BE2C (cell line): ENCODE measurements at regions not wholly inside any gene's neighbourhood (a gene's known extent, or its start where the extent isn't known, plus 50 kb on each side); places are given as distances from the start of the nearest gene placed in this dataset.

Experiments used
- DNase-seq: peaks from one replicate; pipeline ENCODE4 v3.0.0-alpha.2; 2020
- H3K27me3 ChIP-seq: fragments of 250-450 bp; sonication (Bioruptor Pico); 2 replicates; pipeline ENCODE4 v1.5.1; 2020; ENCODE audit warnings: mild to moderate bottlenecking
- H3K36me3 ChIP-seq: fragments of 250-450 bp; sonication (Bioruptor Pico); 2 replicates; pipeline ENCODE4 v1.5.1; 2020; ENCODE audit warnings: mild to moderate bottlenecking
- H3K4me1 ChIP-seq: fragments of 250-450 bp; sonication (Bioruptor Pico); 2 replicates; pipeline ENCODE4 v1.5.1; 2020
- H3K4me3 ChIP-seq: 2 replicates; pipeline ENCODE4 v1.5.1; 2011; ENCODE audit warnings: low read depth, low read length
- H3K9me3 ChIP-seq: fragments of 250-450 bp; sonication (Bioruptor Pico); 2 replicates; pipeline ENCODE4 v1.5.1; 2020
- TF ChIP-seq, protein P1 (sequence below): IDR thresholded peaks from 2 replicates; pipeline ENCODE4 v1.5.1; 2012; ENCODE audit warnings: mild to moderate bottlenecking, low read depth, low read length

DNA sequence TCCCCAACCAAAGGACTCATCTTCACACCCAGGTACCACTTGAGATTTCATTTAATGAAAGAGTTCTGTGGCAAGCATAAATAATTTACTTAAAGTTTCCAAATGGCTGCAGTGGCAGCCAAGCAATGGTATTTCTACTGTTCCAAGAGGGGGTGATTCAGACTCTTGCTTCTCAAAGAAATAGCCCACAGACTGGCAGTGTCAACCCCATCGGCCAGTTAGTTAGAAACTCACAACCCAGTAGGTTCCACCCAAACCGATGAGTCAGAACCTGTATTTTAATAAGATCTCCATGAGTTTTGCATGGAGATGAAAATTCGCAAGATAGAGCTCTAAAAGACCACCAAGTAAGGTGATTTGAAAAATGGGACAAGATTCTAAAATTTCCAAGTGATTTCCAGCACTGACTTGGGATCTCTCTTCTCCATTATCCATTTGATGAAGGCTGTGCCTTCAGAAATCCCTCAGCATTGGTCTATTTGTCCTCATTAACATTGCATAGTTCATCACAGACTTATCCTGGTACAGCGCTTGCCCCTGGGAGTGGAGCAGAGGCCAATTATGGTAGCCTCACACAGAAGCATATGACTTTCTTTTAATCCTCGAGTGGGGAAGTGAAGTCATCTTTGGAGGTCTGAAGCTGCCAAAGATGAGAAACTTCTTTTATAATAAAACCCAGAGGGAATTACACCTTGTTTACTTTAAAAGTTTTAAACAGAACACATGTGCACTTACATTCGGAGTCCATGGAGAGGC, 361.4 kb upstream of the ID2 start:
- H3K4me3 ChIP-seq, result no peak overlapping the region
- no peaks in the 10 kb centered on the region for H3K36me3 ChIP-seq
- H3K9me3 ChIP-seq, result no peaks in the 10 kb centered on the region
- no peak for DNase-seq
- peaks cover 15% of the 10 kb centered on the region for H3K4me1 ChIP-seq
- H3K27me3 ChIP-seq, result no peaks in the 10 kb centered on the region
- TF ChIP-seq, protein P1, sequence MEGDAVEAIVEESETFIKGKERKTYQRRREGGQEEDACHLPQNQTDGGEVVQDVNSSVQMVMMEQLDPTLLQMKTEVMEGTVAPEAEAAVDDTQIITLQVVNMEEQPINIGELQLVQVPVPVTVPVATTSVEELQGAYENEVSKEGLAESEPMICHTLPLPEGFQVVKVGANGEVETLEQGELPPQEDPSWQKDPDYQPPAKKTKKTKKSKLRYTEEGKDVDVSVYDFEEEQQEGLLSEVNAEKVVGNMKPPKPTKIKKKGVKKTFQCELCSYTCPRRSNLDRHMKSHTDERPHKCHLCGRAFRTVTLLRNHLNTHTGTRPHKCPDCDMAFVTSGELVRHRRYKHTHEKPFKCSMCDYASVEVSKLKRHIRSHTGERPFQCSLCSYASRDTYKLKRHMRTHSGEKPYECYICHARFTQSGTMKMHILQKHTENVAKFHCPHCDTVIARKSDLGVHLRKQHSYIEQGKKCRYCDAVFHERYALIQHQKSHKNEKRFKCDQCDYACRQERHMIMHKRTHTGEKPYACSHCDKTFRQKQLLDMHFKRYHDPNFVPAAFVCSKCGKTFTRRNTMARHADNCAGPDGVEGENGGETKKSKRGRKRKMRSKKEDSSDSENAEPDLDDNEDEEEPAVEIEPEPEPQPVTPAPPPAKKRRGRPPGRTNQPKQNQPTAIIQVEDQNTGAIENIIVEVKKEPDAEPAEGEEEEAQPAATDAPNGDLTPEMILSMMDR, result no peak

GRCh38 chr2:8322634-8323033, 359.2 kb upstream of the ID2 start:
- Histone ChIP-seq H3K9me3 (no peaks in the 10 kb centered on the region), H3K4me1 (peaks cover 7% of the 10 kb centered on the region), H3K36me3 (no peaks in the 10 kb centered on the region), H3K4me3 (no peak overlapping the region), H3K27me3 (no peaks in the 10 kb centered on the region)
- DNase-seq, result no peak
- TF ChIP-seq, protein P1, result no peak

GRCh38 chr2:8324164-8324856, 357.5 kb upstream of the ID2 start:
- H3K4me3 ChIP-seq, result no peak overlapping the region
- TF ChIP-seq, protein P1, result no peak
- H3K36me3 ChIP-seq, result no peaks in the 10 kb centered on the region
- peak; percentile 49 for DNase-seq
- H3K27me3 ChIP-seq, result no peaks in the 10 kb centered on the region
- H3K9me3 ChIP-seq, result no peaks in the 10 kb centered on the region
- H3K4me1 ChIP-seq, result peaks cover 7% of the 10 kb centered on the region

- H3K4me1 ChIP-seq, result peaks cover 7% of the 10 kb centered on the region
- no peak for DNase-seq
- no peaks in the 10 kb centered on the region for H3K36me3 ChIP-seq
- H3K27me3 ChIP-seq, result no peaks in the 10 kb centered on the region
- H3K9me3 ChIP-seq, result no peaks in the 10 kb centered on the region
- TF ChIP-seq, protein P1, result no peak
- no peak overlapping the region for H3K4me3 ChIP-seq
These were observed 357.0 kb upstream of the ID2 start for GRCh38 chr2:8324901-8325300.

- Histone ChIP-seq H3K27me3 (no peaks in the 10 kb centered on the region), H3K36me3 (no peaks in the 10 kb centered on the region), H3K4me1 (peaks cover 12% of the 10 kb centered on the region), H3K9me3 (no peaks in the 10 kb centered on the region), H3K4me3 (no peak overlapping the region)
- no peak for DNase-seq
- TF ChIP-seq, protein P1, result no peak
These were observed 354.3 kb upstream of the ID2 start for GRCh38 chr2:8327371-8328100.
